ENCODE measurements at regions not wholly inside any gene's neighbourhood (a gene's known extent, or its start where the extent isn't known, plus 50 kb on each side); places are given as distances from the start of the nearest gene placed in this dataset.

DNA sequence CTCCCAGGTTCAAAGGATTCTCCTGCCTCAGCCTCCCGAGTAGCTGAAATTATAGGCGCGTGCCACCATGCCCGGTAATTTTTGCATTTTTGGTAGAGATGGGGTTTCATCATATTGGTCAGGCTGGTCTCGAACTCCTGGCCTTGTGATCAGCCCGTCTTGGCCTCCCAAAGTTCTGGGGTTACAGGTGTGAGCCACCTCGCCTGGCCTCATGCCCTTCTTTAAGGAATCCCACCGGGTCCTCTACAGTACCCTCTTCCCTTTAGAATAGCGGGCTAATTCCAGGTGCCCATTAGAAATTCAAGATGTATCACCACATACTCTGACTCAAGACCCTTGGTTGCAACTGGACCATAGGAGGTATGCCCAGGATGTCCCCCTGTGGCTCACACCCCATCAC is 74.2 kb upstream of the ZNF536 start:
- Mint-ChIP-seq H3K4me1 (ENCODE audit: low read depth) (no peaks in the 10 kb centered on the region), H3K27me3 (peaks cover 5% of the 10 kb centered on the region), H3K36me3 (ENCODE audit: low read depth) (no peaks in the 10 kb centered on the region), H3K27ac (no peak overlapping the region), H3K4me3 (no peak overlapping the region), H3K9me3 (peaks cover 2% of the 10 kb centered on the region)
- DNase-seq = no peak
- Histone ChIP-seq H3K27ac (ENCODE audit: low read depth in 1 of 2, low read length in 2 of 2) (no peak overlapping the region), H3K36me3 (ENCODE audit: insufficient read depth, low read length) (no peaks in the 10 kb centered on the region), H3K4me3 (ENCODE audit: low read length) (no peak overlapping the region), H3K4me1 (ENCODE audit: insufficient read depth, low read length) (no peaks in the 10 kb centered on the region), H3K27me3 (ENCODE audit: control insufficient read depth in 1 of 2, insufficient read depth in 2 of 2, low read length in 2 of 2) (peaks cover 0 to 3% of the 10 kb centered on the region in 2 experiments), H3K9me3 (ENCODE audit: control insufficient read depth in 1 of 2, insufficient read depth in 1 of 2, low read length in 2 of 2) (peaks cover 0 to 6% of the 10 kb centered on the region in 2 experiments)
- intact Hi-C loops (cut with DNase I, micrococcal nuclease) = no loop called here
- no peak for TF ChIP-seq CTCF (IDR thresholded peaks at IDR 0.05)
- ATAC-seq (ENCODE audit: poor library complexity) = no peak
- ChIA-PET CTCF (no interaction called here), POLR2A (no interaction called here)

GRCh38 chr19:30303131-30303654 is 69.0 kb upstream of the ZNF536 start:
- POLR2A ChIA-PET = interaction anchor here (0.6 kb wide), 1 partner anchor 27 kb away, joined by 3 read pairs; no protein-coding TSS in a partner anchor
- CTCF ChIA-PET = no interaction called here
- Histone ChIP-seq H3K4me3 (ENCODE audit: low read length) (no peak overlapping the region), H3K27ac (ENCODE audit: low read depth in 1 of 2, low read length in 2 of 2) (no peak overlapping the region), H3K27me3 (ENCODE audit: control insufficient read depth in 1 of 2, insufficient read depth in 2 of 2, low read length in 2 of 2) (no peaks in the 10 kb centered on the region), H3K36me3 (ENCODE audit: insufficient read depth, low read length) (no peaks in the 10 kb centered on the region), H3K4me1 (ENCODE audit: insufficient read depth, low read length) (no peaks in the 10 kb centered on the region), H3K9me3 (ENCODE audit: control insufficient read depth in 1 of 2, insufficient read depth in 1 of 2, low read length in 2 of 2) (peaks cover 0 to 3% of the 10 kb centered on the region in 2 experiments)
- H3K9me3 Mint-ChIP-seq = no peaks in the 10 kb centered on the region
- no peak overlapping the region for H3K27ac Mint-ChIP-seq
- H3K4me3 Mint-ChIP-seq = no peak overlapping the region
- no peaks in the 10 kb centered on the region for H3K36me3 Mint-ChIP-seq (ENCODE audit: low read depth)
- no peak for TF ChIP-seq CTCF (IDR thresholded peaks at IDR 0.05)
- intact Hi-C loops (cut with DNase I, micrococcal nuclease) = no loop called here
- no peaks in the 10 kb centered on the region for H3K27me3 Mint-ChIP-seq
- ATAC-seq (ENCODE audit: poor library complexity) (no peak), DNase-seq (no peak)
- no peaks in the 10 kb centered on the region for H3K4me1 Mint-ChIP-seq (ENCODE audit: low read depth)

DNA sequence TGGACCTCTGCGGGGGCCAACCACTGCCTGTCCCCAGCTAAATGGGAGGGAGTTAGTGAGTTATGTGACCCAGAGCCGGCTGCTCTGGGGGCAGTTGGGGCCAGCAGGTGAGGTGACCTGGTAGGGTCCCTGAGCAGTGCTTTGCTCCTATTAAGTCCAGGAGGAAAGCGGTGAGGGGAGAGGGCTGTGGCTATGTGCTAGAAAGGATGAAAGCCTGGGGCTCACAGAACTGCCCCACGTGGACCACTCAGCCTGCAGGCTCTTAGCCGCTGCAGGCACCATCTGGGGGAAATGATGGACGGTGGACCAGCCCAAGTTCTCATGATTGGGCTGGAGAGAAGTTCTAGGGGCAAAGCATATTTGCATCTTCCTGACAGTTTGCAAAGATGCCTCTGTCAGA is 67.6 kb upstream of the ZNF536 start:
- POLR2A ChIA-PET = no interaction called here
- intact Hi-C loops (cut with DNase I, micrococcal nuclease) = no loop called here
- Histone ChIP-seq H3K36me3 (ENCODE audit: insufficient read depth, low read length) (no peaks in the 10 kb centered on the region), H3K4me3 (ENCODE audit: low read length) (no peak overlapping the region), H3K27ac (ENCODE audit: low read depth in 1 of 2, low read length in 2 of 2) (no peak overlapping the region), H3K27me3 (ENCODE audit: control insufficient read depth in 1 of 2, insufficient read depth in 2 of 2, low read length in 2 of 2) (no peaks in the 10 kb centered on the region), H3K9me3 (ENCODE audit: control insufficient read depth in 1 of 2, insufficient read depth in 1 of 2, low read length in 2 of 2) (peaks cover 0 to 3% of the 10 kb centered on the region in 2 experiments), H3K4me1 (ENCODE audit: insufficient read depth, low read length) (no peaks in the 10 kb centered on the region)
- Mint-ChIP-seq H3K9me3 (no peaks in the 10 kb centered on the region), H3K27ac (no peak overlapping the region), H3K4me3 (no peak overlapping the region), H3K27me3 (no peaks in the 10 kb centered on the region), H3K4me1 (ENCODE audit: low read depth) (no peaks in the 10 kb centered on the region), H3K36me3 (ENCODE audit: low read depth) (no peaks in the 10 kb centered on the region)
- DNase-seq (no peak), ATAC-seq (ENCODE audit: poor library complexity) (no peak)
- CTCF ChIA-PET = no interaction called here
- no peak for TF ChIP-seq CTCF (IDR thresholded peaks at IDR 0.05)

Measured in CD4-positive, alpha-beta T cell (primary cell).